ENCODE measurements at regions not wholly inside any gene's neighbourhood (a gene's known extent, or its start where the extent isn't known, plus 50 kb on each side); places are given as distances from the start of the nearest gene placed in this dataset.

DNA sequence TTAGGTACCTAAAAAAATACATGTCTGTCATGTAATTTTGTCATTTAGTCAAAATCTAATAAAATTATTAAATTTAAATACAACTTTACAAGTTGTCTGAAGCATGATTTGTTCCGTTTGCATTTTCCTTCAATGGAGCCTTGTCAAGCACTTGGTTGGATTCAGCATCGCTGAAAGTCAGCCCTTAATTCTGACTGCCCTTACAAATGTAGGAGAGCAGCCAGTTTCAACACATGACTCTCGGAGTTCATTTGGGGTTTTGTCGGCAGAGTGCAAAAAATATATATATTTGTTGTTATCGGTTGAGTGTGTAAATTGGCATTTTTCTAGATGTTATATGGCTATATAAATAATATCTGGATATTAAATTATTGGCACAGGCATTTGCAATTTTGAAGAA, 180.6 kb downstream of the RPS12 start:
- TF ChIP-seq, protein P1, sequence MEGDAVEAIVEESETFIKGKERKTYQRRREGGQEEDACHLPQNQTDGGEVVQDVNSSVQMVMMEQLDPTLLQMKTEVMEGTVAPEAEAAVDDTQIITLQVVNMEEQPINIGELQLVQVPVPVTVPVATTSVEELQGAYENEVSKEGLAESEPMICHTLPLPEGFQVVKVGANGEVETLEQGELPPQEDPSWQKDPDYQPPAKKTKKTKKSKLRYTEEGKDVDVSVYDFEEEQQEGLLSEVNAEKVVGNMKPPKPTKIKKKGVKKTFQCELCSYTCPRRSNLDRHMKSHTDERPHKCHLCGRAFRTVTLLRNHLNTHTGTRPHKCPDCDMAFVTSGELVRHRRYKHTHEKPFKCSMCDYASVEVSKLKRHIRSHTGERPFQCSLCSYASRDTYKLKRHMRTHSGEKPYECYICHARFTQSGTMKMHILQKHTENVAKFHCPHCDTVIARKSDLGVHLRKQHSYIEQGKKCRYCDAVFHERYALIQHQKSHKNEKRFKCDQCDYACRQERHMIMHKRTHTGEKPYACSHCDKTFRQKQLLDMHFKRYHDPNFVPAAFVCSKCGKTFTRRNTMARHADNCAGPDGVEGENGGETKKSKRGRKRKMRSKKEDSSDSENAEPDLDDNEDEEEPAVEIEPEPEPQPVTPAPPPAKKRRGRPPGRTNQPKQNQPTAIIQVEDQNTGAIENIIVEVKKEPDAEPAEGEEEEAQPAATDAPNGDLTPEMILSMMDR (IDR thresholded peaks at IDR 0.05; ENCODE audit: low read depth, low read length): no peak
- Histone ChIP-seq H3K9me3 (ENCODE audit: control insufficient read depth, insufficient read depth, low read length) (no peaks in the 10 kb centered on the region), H3K4me3 (ENCODE audit: low read depth, low read length) (no peak overlapping the region), H3K27me3 (ENCODE audit: control insufficient read depth, insufficient read depth, low read length) (no peaks in the 10 kb centered on the region), H3K27ac (ENCODE audit: low read depth, low read length) (no peak overlapping the region)
- ChIA-PET CTCF (no interaction called here), POLR2A (no interaction called here)
- DNase-seq (ENCODE audit: low read depth, low spot score): no peak

DNA sequence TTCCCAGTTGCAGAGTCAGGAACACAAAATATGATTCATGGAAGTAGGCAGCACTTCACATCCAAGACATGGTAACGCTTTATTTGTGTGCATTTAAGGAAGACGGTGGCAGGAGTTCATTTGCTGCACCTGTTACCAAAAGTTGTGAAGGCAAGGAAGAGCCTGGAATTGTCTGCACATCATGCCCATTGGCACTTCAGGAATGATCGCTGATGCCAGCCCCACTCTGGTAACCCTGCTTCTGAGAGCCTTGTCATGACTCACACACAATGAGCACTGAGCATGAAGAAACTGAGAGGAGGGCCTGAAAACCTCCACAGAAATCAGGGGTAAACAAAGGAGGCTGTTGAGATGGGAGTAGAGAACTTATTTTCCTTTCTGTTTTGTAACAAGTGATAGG, 181.1 kb downstream of the RPS12 start:
- Histone ChIP-seq H3K9me3 (ENCODE audit: control insufficient read depth, insufficient read depth, low read length) (no peaks in the 10 kb centered on the region), H3K4me3 (ENCODE audit: low read depth, low read length) (no peak overlapping the region), H3K27me3 (ENCODE audit: control insufficient read depth, insufficient read depth, low read length) (no peaks in the 10 kb centered on the region), H3K27ac (ENCODE audit: low read depth, low read length) (no peak overlapping the region)
- no peak for DNase-seq (ENCODE audit: low read depth, low spot score)
- POLR2A ChIA-PET: no interaction called here
- TF ChIP-seq, protein P1 (IDR thresholded peaks at IDR 0.05; ENCODE audit: low read depth, low read length): no peak
- CTCF ChIA-PET: no interaction called here

DNA sequence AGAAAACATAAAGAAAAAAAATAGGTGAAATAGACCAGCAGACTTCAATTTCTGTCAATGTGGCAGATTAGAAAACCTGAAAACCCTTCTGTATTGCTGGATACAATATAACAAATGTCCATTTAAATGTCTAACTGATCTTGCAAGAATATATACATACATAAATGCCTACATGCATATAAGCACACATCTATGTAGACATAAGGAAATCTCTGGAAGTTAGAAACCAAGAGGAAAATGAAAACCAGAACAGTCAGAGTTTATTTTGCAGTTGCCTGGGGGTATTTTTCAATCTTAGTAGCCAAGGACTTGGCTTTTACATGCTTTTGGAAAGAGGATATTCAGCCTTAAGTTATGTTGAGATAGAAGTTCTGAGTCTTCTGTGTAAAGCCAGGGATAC, 184.0 kb downstream of the RPS12 start:
- ChIA-PET POLR2A (no interaction called here), CTCF (no interaction called here)
- no peak overlapping the region for H3K27ac ChIP-seq (ENCODE audit: low read depth, low read length)
- no peak overlapping the region for H3K4me3 ChIP-seq (ENCODE audit: low read depth, low read length)
- DNase-seq (ENCODE audit: low read depth, low spot score): no peak
- H3K9me3 ChIP-seq (ENCODE audit: control insufficient read depth, insufficient read depth, low read length): no peaks in the 10 kb centered on the region
- TF ChIP-seq, protein P1 (IDR thresholded peaks at IDR 0.05; ENCODE audit: low read depth, low read length): no peak
- no peaks in the 10 kb centered on the region for H3K27me3 ChIP-seq (ENCODE audit: control insufficient read depth, insufficient read depth, low read length)

DNA sequence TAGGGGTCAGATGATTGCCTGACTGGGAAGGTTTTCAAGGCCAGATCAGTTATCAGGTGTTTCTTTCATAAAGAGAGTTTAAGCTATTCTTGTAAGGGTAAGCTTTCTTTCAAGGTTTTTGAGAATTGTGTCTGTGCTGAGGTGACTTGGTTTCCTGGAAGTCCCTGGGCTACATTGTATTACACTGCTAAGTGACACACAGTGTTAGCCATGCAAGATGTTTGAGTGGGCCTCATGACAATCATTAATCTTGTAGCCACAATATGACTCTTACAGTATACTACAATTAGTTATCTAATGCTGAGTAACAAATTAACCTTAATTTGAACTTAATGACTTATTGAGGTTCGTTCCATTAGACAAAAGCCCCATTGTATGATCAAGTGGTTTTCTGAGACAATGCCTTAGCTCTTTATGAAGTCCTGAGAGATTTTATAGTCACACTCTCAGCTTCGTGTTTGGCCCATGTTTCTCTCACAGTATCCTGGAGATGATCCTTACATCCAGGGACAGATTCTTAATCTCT, 186.7 kb downstream of the RPS12 start:
- ChIA-PET POLR2A (no interaction called here), CTCF (interaction anchor here (0.5 kb wide), 1 partner anchor 409 kb away, joined by 4 read pairs; no protein-coding TSS in a partner anchor)
- H3K4me3 ChIP-seq (ENCODE audit: low read depth, low read length): no peak overlapping the region
- DNase-seq (ENCODE audit: low read depth, low spot score): no peak
- TF ChIP-seq, protein P1 (IDR thresholded peaks at IDR 0.05; ENCODE audit: low read depth, low read length): no peak
- H3K9me3 ChIP-seq (ENCODE audit: control insufficient read depth, insufficient read depth, low read length): no peaks in the 10 kb centered on the region
- no peaks in the 10 kb centered on the region for H3K27me3 ChIP-seq (ENCODE audit: control insufficient read depth, insufficient read depth, low read length)
- no peak overlapping the region for H3K27ac ChIP-seq (ENCODE audit: low read depth, low read length)

DNA sequence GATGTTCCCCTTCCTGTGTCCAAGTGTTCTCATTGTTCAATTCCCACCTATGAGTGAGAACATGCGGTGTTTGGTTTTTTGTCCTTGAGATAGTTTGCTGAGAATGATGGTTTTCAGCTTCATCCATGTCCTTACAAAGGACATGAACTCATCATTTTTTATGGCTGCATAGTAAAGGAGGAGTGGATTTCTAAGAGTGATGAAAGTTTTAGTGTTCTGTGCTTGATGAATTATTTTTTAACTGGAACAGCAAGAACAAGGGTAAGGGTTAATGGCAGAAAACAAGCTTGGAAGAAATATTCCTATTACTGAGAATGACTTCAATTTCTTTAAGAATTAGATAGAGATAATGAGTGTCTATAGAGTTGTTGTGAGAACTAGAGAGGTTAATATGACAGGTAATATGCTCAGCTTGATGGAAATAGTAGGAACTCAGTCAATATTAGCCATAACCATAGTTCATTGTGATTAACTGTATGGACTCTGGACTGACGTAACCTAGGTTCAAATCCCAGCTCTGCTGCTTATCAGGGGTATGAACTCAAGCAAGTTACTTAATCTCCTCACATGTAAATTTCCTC, 190.0 kb downstream of the RPS12 start:
- Histone ChIP-seq H3K27ac (ENCODE audit: low read depth, low read length) (no peak overlapping the region), H3K27me3 (ENCODE audit: control insufficient read depth, insufficient read depth, low read length) (no peaks in the 10 kb centered on the region), H3K9me3 (ENCODE audit: control insufficient read depth, insufficient read depth, low read length) (no peaks in the 10 kb centered on the region), H3K4me3 (ENCODE audit: low read depth, low read length) (no peak overlapping the region)
- POLR2A ChIA-PET: no interaction called here
- TF ChIP-seq, protein P1 (IDR thresholded peaks at IDR 0.05; ENCODE audit: low read depth, low read length): no peak
- no peak for DNase-seq (ENCODE audit: low read depth, low spot score)
- CTCF ChIA-PET: no interaction called here

Measured in AG04450 (cell line).